ENCODE measurements at regions not wholly inside any gene's neighbourhood (a gene's known extent, or its start where the extent isn't known, plus 50 kb on each side); places are given as distances from the start of the nearest gene placed in this dataset.

GRCh38 chrX:44400161-44400560 lies 56.7 kb upstream of the EFHC2 start:
- no peak for FAIRE-seq

More at GRCh38 chrX:44400161-44400560, 56.7 kb upstream of the EFHC2 start:
- H3K36me3 ChIP-seq (ENCODE audit: control insufficient read depth, insufficient read depth, low read length), result no peaks in the 10 kb centered on the region
- DNase-seq (ENCODE audit: low read depth), result no peak
- TF ChIP-seq CTCF (IDR thresholded peaks at IDR 0.05; ENCODE audit: insufficient read depth, low read length, severe bottlenecking), result no peak
- H3K27me3 ChIP-seq (ENCODE audit: control insufficient read depth, insufficient read depth, low read length), result no peaks in the 10 kb centered on the region
- no peak overlapping the region for H3K4me3 ChIP-seq (ENCODE audit: low read depth, low read length)
